ENCODE measurements at regions not wholly inside any gene's neighbourhood (a gene's known extent, or its start where the extent isn't known, plus 50 kb on each side); places are given as distances from the start of the nearest gene placed in this dataset.

DNA sequence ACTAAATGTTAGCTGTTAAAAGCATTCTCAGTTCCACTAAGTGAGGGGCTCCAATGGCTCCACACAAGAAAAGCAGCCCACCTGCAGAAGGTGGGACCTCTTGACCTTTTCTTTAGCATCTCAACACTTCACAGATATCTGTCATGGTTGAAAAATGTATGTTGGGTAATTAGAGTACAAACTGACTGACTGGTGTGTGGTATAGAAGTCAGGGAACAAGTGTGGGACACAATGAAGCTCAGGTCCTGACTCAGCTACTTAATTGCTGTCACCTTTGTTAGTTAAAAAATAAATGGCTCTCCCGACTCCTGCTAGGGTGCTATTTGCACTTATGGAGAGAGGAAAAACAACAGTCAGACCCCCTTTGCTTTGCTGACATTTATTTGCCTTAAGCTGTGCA lies 299.0 kb downstream of the TTC6 start:
- Histone ChIP-seq H3K36me3 (no peaks in the 10 kb centered on the region), H3K27me3 (no peaks in the 10 kb centered on the region), H3K9me3 (no peaks in the 10 kb centered on the region), H3K4me3 (no peak overlapping the region), H3K4me1 (no peaks in the 10 kb centered on the region), H3K27ac (no peak overlapping the region)
- DNase-seq (no peak), ATAC-seq (no peak)
- intact Hi-C loops (cut with DNase I) = no loop called here
- 32 to 59% methylated on average over 1 of the region's 1 CpG for WGBS, 2 donors
- TF ChIP-seq, protein P1, sequence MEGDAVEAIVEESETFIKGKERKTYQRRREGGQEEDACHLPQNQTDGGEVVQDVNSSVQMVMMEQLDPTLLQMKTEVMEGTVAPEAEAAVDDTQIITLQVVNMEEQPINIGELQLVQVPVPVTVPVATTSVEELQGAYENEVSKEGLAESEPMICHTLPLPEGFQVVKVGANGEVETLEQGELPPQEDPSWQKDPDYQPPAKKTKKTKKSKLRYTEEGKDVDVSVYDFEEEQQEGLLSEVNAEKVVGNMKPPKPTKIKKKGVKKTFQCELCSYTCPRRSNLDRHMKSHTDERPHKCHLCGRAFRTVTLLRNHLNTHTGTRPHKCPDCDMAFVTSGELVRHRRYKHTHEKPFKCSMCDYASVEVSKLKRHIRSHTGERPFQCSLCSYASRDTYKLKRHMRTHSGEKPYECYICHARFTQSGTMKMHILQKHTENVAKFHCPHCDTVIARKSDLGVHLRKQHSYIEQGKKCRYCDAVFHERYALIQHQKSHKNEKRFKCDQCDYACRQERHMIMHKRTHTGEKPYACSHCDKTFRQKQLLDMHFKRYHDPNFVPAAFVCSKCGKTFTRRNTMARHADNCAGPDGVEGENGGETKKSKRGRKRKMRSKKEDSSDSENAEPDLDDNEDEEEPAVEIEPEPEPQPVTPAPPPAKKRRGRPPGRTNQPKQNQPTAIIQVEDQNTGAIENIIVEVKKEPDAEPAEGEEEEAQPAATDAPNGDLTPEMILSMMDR (IDR thresholded peaks at IDR 0.05) = no peak

DNA sequence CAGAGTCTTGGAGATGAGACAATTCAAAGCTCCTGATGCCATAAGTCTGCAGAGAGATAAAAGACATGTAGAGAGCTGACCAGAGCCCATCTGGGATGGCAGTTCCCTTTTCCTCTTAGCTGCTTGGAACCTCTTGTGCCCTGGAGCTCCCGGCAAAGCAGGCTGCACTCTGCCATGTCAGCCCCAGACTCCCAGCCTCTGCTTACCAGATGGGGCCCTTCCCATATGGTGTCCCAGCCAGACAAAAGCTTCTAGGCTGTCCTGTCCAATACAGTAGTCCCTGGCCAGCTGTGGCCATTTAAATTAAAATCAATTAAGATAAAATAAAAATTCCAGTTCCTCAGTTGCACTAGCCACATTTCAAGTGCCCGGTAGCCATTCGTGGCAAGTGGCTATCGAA lies 303.9 kb downstream of the TTC6 start:
- no peak overlapping the region for H3K4me3 ChIP-seq
- ATAC-seq = no peak
- intact Hi-C loops (cut with DNase I) = no loop called here
- peaks cover 0 to 7% (median 0%) of the 10 kb centered on the region in 7 donors for H3K27me3 ChIP-seq
- H3K27ac ChIP-seq = no peak overlapping the region
- H3K4me1 ChIP-seq = peaks cover 0 to 4% (median 0%) of the 10 kb centered on the region in 9 donors
- H3K9me3 ChIP-seq = no peaks in the 10 kb centered on the region
- TF ChIP-seq, protein P1 (IDR thresholded peaks at IDR 0.05) = no peak
- no peaks in the 10 kb centered on the region for H3K36me3 ChIP-seq
- DNase-seq = no peak
- 88 to 91% methylated on average over 4 of the region's 4 CpGs for WGBS, 2 donors

DNA sequence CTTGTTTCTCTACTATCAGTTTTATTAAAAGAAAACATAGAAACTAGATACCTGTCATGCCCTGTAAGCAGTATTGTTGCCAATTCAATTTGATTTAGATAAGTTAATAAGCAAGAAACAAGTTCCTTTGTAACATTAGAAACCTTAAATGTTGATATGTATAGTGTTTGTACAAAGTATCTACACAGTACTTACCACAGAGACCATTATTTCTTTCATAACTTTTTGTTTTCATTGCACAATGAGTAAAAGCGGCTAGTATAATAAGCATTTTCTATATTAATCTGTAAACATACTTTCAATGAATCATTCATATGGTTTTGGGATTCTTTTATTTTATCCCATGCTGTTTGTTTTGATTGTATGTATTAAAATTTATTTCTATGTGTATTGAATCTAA lies 305.1 kb downstream of the TTC6 start:
- TF ChIP-seq, protein P1 (IDR thresholded peaks at IDR 0.05) = no peak
- peaks cover 0 to 7% (median 0%) of the 10 kb centered on the region in 7 donors for H3K27me3 ChIP-seq
- DNase-seq (no peak), ATAC-seq (no peak)
- H3K9me3 ChIP-seq = no peaks in the 10 kb centered on the region
- intact Hi-C loops (cut with DNase I) = loop anchor here in 8 of 10 donors (5.0 to 10.0 kb wide), 7 partner anchors 297 to 1114 kb away; partner anchors contain the start of gene SSTR1 (in 1 of the 8)
- H3K4me1 ChIP-seq = peaks cover 0 to 4% (median 0%) of the 10 kb centered on the region in 9 donors
- H3K27ac ChIP-seq = no peak overlapping the region
- 91 to 92% methylated on average over 1 of the region's 1 CpG for WGBS, 2 donors
- no peaks in the 10 kb centered on the region for H3K36me3 ChIP-seq
- H3K4me3 ChIP-seq = no peak overlapping the region

DNA sequence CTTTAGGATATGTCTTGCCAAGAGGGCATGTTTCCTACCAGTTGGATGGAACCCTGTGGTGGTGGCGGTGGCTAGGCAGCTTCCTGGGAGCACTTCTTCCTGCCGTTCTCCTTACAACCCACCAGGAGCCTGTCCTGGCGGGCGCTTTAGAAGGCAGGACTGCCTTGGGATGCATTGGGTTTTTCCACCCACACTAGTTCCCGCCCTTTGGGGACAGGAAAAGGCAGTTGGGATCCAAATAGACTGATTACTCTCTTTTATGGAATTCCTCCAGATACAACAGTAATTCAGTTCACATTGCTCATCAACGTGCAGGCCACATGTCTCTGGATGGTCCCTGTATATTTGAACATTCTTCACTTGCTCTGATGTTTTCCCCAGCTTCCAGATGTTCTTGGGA lies 305.7 kb upstream of the SSTR1 start:
- Histone ChIP-seq H3K4me1 (peaks cover 0 to 4% (median 0%) of the 10 kb centered on the region in 9 donors), H3K4me3 (peak overlapping the region in 4 of 10 donors; percentile 6 to 27 (median 14)), H3K27ac (peak overlapping the region in 5 of 10 donors; percentile 17 to 62 (median 31)), H3K9me3 (no peaks in the 10 kb centered on the region), H3K36me3 (no peaks in the 10 kb centered on the region), H3K27me3 (peaks cover 0 to 7% (median 0%) of the 10 kb centered on the region in 7 donors)
- DNase-seq (peak; percentile 23 to 66), ATAC-seq (peak in 7 of 8 donors; percentile 80 to 94 (median 91))
- intact Hi-C loops (cut with DNase I) = loop anchor here in 8 of 10 donors (5.0 to 10.0 kb wide), 7 partner anchors 295 to 1113 kb away; partner anchors contain the start of gene SSTR1 (in 1 of the 8)
- WGBS, 2 donors = 36 to 42% methylated on average over 6 of the region's 6 CpGs
- TF ChIP-seq, protein P1 (IDR thresholded peaks at IDR 0.05) = no peak

All from heart right ventricle (tissue), 16 donors.